HG02973 (cell line): ENCODE measurements at regions not wholly inside any gene's neighbourhood (a gene's known extent, or its start where the extent isn't known, plus 50 kb on each side); places are given as distances from the start of the nearest gene placed in this dataset.

Experiments
- ATAC-seq: cut with Tn5 transposase; IDR thresholded peaks from one replicate; pipeline ENCODE4 v1.9.1; 2021; ENCODE audit warnings: moderate library complexity; ENCODE audit not compliant: unreplicated experiment

DNA sequence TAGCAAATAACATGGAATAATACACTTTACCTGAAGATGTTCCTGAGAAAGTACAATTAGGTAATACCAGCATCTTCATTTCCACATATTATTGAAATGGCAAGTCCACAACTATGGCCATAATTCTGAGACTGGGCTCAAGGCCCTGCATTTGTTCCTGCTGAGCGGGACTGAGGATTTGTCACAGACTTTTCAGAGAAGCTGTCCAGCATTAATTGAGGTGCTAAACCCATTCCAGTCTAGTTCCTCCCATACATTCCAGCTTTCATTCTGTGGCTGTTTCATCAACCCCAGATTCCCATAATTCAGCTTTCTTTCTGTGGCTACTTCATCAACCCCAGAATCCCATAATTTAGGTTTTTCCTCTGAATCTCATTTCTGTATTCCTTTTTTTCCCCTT lies 293.4 kb upstream of the GBE1 start:
- no peak for ATAC-seq

DNA sequence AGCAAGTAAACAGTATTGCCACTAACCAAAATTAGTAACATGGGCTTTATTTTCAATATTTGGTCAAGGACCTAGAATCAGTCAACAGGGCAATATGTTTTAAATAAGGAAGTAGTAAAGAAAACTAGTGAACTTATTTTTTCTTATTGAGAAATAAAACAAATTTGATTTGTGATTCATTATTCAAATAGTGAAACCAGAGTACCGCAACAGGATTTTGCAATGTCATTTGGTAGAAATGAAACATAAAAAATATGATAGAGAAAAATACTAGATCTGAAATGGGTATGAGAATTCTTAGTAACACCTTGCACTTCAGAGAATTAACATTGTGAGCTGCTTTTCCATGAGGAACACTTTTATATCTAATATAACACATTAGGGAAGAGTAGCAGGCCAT lies 291.8 kb upstream of the GBE1 start:
- ATAC-seq = no peak

DNA sequence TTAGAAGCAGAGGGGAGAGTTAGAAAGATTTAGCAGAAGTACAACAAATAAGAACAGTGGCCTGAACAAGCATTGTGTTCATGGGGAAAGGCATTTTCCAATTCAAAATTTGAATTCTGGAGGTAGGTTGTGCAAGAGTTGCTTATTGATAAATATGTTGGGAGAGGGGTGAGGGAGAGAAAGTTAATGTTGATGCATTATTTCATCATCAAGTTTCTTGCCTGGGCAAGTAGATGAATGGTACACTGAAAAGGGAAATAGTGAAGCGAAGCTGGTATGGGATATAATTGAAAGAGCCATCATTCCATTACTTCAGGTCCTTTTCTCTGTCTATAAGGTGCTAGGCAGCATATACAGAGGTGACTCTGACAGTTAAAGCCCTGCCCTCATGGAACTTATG lies 288.9 kb upstream of the GBE1 start:
- no peak for ATAC-seq

DNA sequence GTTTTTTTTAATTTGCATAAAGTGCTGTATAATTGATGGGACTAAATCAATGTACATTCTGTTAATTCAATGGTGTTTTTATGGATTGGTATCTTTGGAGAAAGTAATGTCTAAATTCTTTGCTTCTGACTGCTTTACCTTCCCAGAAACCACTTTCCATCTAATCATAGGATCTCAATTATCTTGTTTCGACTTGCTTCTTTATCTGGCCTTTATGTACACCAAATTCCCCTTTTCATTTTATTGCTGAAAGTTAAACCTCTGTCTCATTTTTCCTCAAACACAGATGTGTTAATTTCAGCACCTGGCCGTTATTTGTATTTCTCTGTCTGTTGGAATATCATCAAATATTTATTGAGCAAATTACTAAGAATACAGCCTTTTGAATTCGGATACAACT lies 287.3 kb upstream of the GBE1 start:
- ATAC-seq = no peak

DNA sequence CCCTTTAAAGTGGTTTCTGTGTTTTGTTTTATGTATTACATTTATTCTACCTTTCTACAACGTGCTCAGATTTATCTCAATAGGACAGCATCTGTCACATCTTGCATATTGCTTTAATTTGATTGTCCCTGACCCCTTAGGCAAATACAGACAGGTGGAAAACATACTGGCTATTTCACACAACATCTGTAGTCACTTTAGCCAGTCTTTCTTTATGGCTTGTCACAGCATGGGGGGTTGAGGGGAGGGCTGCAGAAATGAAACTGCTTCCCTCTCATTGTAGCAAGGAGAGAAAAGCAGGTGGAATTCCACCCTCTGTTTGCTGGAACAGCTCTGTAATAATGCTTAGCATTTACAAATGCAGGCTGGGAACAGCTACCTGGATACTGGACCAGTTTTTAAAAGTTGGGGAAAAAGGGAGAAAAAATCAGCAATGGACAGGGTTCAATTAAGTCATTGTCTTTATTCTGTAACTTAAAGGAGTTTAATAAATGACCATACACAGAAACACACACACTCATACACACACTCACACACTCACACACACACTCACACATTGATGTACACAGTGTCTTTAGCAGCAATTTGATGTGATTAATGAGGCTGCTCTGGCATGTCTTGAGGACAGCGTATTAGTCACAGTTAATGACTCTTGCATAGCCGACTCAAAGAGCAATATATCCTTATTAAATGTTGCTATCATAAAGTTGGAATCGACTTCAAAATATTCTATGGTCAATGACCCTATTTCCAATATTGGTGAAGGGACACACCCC lies 283.7 kb upstream of the GBE1 start:
- no peak for ATAC-seq

DNA sequence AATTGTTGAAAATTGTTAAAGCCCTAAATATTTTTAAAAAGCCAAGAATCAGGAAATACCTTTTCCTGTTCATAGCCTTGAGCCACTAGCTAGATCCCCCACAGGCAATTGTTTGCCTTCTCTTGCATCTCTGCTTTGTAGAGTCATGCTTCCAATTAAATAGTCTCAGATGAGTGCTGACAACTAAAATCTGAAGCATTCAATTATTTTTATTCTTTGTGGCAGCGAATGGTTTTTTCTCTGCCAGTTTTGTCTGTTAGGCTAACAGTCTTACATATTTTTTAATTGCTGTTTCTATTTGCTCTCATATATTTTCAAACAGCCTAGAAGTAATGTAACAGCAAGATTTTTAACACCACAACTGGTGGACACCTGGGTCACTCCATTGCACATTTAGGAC lies 277.1 kb upstream of the GBE1 start:
- no peak for ATAC-seq

DNA sequence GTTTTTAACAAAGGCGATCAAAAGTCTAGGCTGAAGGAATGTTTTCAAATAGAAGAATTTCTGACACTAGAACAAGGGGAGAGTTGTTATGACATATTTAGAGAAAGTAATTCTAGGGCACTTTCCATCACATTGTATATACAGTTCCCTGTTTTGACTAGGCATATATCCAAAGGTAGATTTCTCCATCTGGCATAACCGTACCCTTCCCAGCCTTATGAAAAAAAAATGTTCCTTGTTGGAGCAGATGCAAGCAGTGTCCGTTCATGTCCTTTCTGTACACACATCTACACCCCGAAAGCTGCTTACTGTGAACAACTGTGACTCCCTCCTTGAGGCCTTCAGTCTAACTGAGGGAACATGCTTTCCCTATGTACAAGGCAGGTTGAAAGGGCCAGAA lies 271.7 kb upstream of the GBE1 start:
- ATAC-seq = no peak

DNA sequence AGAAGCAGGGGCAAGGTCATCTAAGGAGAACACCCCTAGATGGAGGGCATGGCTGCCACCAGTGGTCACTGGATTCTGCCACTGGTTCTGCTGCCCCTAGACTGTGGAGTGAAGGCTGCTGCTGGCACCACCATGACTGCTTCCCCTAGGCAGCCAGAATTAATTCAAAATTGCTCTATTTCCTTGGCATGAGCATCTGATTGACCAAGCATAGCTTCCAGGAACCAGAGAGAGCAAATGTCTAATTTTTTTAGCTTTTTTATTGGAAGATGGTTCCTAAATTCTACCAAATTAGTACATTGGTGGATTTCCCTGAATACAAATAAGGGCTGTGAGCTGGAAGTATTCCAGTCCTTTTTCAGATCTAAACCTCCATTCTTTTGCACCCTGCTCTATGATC lies 270.2 kb upstream of the GBE1 start:
- ATAC-seq = no peak

DNA sequence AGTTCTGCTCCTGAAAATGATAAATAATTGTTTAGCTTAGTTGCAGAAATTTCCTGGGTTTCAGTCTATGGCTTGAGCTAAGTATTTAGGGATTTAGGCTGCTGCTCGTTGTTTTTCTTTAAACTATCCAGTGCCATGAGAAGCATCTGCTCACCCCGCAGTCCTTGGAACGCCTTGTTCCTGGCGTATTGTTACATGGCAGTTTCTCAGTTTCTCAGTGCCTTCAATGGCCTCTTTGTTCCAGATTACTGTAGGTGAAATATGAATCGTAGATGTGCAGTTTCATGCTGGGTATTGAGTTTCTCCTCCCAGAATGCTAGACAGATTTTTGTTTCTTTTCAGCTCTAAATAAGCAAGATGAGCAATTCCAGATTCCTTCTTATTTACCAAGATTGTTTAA lies 269.5 kb upstream of the GBE1 start:
- no peak for ATAC-seq

DNA sequence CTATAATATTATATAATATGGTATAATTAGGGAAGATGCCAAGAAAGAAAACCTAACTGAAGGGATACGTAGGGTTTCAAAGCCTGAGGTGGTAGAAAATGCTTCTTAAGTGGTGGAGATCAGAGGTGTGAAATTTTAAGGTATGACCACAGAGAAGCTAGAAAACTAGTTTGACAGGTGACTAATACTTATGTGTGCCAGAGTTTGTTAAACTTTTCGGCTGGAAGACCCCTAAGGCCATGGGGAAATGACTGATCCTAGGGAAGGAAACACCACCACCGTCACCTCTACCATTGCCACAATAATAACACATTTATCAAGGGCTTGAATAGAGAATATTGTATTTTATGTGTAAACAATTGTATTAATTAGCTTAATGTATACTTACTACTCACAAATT lies 261.4 kb upstream of the GBE1 start:
- no peak for ATAC-seq

DNA sequence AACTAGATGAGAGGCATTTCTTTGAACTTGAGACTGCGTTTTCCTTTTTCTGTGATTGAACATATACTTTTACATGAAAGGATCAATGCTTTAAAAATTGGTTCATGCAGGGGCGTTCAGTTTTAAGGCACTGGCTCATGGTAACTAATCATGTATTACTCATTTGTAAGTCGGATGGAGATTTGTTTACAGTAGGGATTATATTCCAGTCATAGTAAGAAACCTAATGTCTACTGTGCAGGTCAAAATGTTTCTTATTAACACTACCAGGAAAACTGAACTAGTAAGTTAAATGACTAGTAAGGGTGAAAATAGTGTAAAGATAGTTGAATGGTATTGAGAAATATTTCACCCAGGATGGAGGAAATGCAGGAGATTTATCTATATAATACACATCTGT lies 258.8 kb upstream of the GBE1 start:
- ATAC-seq = no peak

DNA sequence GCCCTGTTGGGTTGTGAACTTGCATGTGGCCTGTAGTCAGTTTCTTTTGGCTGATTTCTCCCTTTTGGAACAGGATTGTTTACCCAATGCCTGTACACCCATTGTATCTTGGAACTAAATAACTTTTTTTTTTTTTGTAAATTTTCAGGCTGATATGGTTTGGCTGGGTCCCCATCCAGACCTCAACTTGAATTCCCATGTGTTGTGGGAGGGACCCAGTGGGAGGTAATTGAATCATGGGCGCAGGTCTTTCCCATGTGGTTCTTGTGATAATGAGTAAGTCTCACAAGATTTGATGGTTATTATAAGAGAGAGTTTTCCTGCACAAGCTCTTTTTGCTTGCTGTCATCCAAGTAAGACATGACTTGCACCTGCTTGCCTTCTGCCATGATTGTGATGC lies 253.8 kb upstream of the GBE1 start:
- ATAC-seq = no peak

DNA sequence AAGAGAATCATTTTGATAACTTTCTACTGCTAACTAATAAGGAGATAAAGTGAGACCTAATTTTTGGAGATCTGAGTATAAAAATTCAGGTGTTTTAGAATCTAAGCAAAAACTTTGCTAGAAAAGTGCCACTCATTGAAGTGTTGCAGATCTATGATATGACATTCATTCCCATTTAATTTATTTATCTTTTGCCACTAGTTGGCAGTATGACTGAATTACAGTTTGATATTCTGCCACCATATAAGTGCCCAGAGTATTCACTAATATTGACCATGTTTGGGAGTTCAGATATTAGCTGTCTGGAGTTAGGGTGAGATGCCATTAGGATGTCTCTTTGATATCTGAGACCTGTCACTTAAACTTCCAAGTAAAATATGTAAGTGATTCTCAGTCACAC lies 251.3 kb upstream of the GBE1 start:
- ATAC-seq = no peak

DNA sequence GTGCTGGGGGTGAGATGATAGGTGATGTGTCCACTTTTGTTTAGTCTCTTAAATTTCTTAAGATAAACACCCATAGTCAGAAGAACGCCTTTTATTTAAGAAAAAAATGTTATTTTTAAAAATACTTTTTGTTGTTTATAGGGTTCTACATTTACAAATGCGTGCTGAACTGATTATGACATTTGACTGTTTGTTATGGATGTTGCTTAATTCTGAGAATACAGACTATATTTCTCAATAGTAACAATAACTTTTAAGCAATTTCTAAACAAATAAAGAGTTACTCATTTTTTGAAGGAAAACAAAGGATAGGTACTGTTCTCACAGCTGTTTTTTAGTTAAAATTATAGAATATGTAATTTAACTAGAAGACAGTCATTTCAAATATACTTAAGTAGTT lies 249.9 kb upstream of the GBE1 start:
- no peak for ATAC-seq

DNA sequence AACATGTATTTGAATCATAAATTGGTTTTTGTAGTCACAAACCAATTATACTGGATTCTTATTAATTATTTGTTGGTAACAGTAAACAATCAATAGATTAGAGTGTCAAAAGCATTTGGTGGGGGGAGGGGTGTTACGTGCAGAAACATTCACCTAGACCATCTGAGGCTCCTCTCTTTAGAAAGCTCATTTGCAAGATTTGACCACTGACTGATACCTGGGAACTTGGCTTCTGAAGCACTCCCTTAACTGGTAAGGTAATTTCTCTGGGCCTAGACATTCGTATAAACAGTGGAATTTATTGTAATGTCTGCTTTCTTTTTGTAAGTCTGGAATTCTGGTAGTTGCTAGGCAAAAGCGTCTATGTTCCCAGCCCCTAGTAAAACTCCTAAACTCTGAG lies 243.8 kb upstream of the GBE1 start:
- ATAC-seq = no peak

DNA sequence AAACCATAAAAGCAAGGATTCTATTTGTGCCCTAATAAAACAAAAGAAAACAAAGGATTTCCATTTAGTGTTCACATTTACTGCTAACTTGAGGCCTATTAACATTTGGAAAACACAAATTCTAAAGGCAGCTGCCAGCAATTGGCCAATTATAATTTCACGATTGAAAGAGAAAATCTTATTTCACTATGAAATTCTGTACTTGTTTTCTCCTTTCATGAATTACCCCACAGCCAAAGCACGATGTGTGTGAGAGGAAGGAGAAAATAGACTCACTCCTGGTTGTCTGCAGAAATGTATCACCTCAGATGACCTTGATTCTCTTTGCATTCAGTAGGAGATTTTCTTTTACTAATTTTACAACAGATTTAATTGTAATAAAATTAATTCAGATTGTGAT lies 242.8 kb upstream of the GBE1 start:
- no peak for ATAC-seq

DNA sequence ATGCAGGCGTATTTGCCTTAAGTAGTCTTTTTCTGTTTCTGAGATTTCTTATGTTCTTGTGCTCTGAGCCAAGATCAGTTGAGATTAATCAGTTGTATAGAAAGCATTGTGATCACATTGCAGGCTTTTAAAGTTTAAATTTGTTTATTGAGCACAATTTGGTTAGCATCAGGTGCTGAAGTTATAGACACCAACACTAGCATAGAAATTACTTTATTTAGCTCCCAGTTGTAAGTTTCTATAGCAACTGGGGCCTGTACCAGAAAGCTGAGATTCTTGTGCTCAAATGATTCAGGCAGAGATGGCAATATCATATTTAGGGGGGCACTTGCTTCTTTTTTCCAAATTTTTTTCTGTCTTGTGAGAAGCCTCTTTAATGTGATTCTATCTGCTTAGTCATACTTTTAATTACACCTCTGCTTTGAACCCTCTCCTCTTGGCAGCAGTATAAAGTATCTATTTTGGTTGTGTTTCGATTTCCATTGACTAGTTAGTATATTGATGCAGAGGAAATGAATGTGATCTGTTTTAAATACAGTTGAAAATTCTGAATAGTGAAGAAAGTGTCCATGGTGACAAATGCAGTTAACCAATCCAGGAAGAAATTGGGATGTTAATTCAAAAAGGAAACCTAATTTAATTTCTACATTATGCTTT lies 241.7 kb upstream of the GBE1 start:
- ATAC-seq = no peak

DNA sequence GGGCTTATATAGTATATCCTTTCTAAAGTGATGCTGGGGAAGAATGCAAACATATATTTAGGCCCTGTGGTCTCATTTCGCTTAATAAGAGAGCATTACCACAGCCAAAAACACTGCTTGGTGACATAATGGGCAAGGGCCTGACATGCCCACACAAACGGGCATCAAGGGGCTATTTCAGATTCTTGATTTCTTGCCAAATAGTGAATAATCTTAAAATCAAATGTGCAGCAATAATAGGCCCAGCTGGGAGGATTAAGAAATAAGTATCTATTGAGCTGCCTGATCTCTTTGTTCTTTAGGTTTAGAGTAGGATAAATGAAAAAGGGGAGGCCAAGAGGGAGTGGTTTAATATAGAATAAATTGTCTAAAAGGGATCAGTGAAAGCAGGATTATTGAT lies 241.0 kb upstream of the GBE1 start:
- no peak for ATAC-seq

DNA sequence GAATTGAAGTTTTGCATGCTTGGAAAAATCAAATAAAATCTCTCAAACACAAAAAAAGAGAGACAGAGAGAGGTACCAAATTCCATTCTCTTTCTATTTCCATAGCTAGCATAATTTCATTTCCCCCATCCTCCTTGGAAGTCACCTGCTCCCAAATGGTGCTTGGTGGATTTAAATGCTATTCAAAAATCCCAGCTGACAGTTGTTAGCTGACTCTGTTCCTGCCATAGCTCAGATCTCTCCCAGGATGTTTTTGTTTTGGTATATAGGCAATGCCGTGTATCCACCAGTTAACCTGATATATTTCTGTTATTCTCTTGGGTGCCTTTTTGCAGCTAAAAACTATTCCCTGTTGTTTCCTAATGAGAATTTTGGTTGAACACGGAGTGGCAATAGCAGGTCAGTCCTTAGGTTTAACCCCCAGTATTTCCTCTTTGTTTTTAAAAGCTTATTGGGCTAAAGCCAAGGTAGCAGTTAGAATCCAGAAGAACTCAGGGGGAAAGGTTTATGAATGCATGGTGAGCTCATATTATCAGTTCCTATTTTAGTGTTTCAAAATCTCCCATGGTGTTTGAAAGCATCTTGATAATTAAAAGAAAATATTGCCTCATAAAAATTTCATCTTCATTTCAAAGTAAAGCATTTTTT lies 240.0 kb upstream of the GBE1 start:
- no peak for ATAC-seq

DNA sequence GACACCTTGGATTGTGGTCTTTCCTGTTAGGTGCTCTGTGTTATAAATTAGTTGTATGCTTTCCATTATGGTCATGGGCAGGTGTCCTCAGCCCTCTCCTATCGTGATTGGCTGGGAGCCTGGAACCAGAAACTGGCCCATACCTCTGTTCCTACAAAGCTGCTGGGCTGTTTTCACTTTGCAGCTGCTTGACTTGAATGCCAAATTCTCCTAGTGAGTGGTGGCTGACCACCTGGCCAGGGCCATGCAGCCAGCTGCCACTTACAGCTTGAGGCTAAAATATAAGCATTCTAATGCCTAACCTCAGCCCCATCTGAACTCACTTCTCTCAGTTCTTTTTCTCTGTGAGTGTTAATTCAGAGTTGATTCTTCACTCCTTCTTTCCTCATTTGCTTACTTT lies 239.3 kb upstream of the GBE1 start:
- no peak for ATAC-seq

DNA sequence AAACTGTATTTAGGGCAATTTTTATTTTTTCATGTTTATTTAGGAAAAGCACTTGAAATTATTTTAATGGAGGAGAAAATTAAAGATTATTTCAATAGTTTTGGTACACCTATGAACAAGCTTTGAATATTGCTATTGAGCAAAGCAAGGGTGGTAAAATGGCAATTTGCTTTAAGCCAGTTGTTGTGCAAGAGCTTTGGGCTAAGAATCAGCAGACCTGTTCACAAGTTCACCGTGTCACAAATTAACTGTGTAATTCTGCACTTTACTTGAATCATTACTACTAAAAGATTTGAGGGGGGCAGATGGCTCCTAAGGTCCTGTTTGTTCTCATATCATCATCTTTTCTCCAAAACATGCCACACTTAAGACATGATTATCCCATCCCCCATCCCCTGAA lies 238.9 kb upstream of the GBE1 start:
- no peak for ATAC-seq

DNA sequence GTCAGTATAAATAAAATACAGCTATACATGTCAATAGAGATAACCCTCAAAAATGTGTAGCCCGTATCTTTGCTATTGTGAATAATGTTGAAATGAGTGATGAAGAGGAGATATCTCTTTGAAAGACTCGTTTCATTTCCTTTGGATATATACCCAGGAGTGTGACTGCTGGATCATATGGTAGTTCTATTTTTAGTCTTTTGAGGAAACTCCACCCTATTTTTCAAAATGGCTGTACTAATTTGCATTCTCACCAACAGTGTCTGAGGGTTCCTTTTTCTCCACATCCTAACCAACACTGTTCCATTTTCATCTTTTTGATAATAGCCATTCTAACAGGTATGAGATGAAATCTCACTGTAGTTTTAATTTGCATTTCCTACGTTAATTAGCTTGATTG lies 237.5 kb upstream of the GBE1 start:
- no peak for ATAC-seq
